A673 (cell line): ENCODE measurements at regions not wholly inside any gene's neighbourhood (a gene's known extent, or its start where the extent isn't known, plus 50 kb on each side); places are given as distances from the start of the nearest gene placed in this dataset.

Source experiments
- BruUV-seq: library from RNA; stranded (reverse); fragments of 400-500 nt; replicated peaks from 2 replicates; lab custom pipeline; 2021; lab: Mats Ljungman, UMichigan
- CTCF ChIA-PET: fragments of 300-600 bp; sonication (Branson Sonifier 250); formaldehyde crosslinking; loops from one replicate; lab custom pipeline; 2022; ENCODE audit warnings: antibody characterized with exemption; lab: Charles Lee
- POLR2A ChIA-PET: fragments of 300-600 bp; sonication (Branson Sonifier 250); formaldehyde crosslinking; loops from one replicate; lab custom pipeline; 2022; ENCODE audit warnings: antibody characterized with exemption; ENCODE audit not compliant: low non-redundant PET; lab: Charles Lee
- DNase-seq: peaks from one replicate; pipeline ENCODE4 v3.0.0-alpha.2; 2015; ENCODE audit warnings: low spot score
- H3K27ac ChIP-seq: fragments of 200-600 bp; sonication (generic); 2 replicates; pipeline ENCODE4 v1.5.1; 2016; ENCODE audit warnings: mixed run types, low read depth, mild to moderate bottlenecking, mixed read lengths, antibody characterized with exemption, low read length; ENCODE audit not compliant: poor library complexity, severe bottlenecking
- H3K27me3 ChIP-seq: fragments of 200-600 bp; sonication (generic); replicated peaks from 2 replicates; pipeline ENCODE4 v1.6.1; 2017; ENCODE audit warnings: mixed run types, low read depth, mild to moderate bottlenecking, mixed read lengths, antibody characterized with exemption, low read length; ENCODE audit not compliant: insufficient read depth, poor library complexity
- H3K36me3 ChIP-seq: fragments of 200-600 bp; sonication (generic); 2 replicates; pipeline ENCODE4 v1.6.1; 2016; ENCODE audit warnings: mixed run types, mild to moderate bottlenecking, mixed read lengths, antibody characterized with exemption, low read length; ENCODE audit not compliant: insufficient read depth, poor library complexity, severe bottlenecking
- H3K4me1 ChIP-seq: fragments of 200-600 bp; sonication (generic); 2 replicates; pipeline ENCODE4 v1.6.1; 2017; ENCODE audit warnings: mixed run types, mild to moderate bottlenecking, mixed read lengths, antibody characterized with exemption, low read length; ENCODE audit not compliant: insufficient read depth, poor library complexity, severe bottlenecking
- H3K4me3 ChIP-seq: fragments of 200-600 bp; sonication (generic); 2 replicates; pipeline ENCODE4 v1.5.1; 2016; ENCODE audit warnings: low read depth, mixed run types, mild to moderate bottlenecking, mixed read lengths, low read length; ENCODE audit not compliant: poor library complexity, severe bottlenecking
- H3K9me3 ChIP-seq: fragments of 200-600 bp; sonication (generic); 2 replicates; pipeline ENCODE4 v1.6.1; 2016; ENCODE audit warnings: mixed run types, low read depth, mild to moderate bottlenecking, mixed read lengths, antibody characterized with exemption, low read length; ENCODE audit not compliant: poor library complexity, severe bottlenecking
- EZH2 ChIP-seq: fragments of 200-600 bp; sonication (generic); IDR thresholded peaks from 2 replicates; pipeline ENCODE4 v1.6.1; 2017; ENCODE audit warnings: borderline replicate concordance, low read depth, mild to moderate bottlenecking, mixed read lengths, antibody characterized with exemption, low read length; ENCODE audit not compliant: poor library complexity, severe bottlenecking
- intact Hi-C: fragments of 100-400 bp; cut with micrococcal nuclease; formaldehyde crosslinking; loops from one replicate; pipeline ENCODE4 v1.10.0; 2022; ENCODE audit not compliant: unreplicated experiment
- TF ChIP-seq, protein P1 (sequence below): fragments of 300-800, 200-600 bp; sonication (generic); conservative IDR thresholded peaks from 2 replicates; pipeline ENCODE4 v1.5.1; 2017; ENCODE audit warnings: low read depth, mild to moderate bottlenecking, antibody characterized with exemption, low read length, moderate library complexity, mixed read lengths

DNA sequence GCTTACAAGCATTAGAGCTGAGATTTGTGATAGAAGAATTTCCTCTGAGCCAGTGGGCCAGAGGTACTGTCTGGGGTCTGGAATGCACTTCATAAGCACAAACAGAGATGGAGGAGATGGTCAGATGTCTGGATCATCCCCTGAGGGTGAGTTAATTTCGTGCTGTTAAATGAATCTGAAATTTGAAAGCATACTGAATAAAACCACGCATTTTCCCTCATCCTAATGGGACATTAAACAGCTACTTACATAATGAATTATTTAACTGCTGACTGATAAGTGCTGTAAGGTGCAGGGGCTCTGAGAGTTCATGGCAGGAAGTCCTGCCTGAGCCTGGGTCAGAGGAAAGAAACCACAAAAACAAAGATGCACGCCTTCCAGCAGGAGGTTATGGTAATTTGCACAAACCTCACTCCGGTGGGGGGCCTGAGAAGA, 136.3 kb upstream of the XYLT1 start:
- no TSS peak for BruUV-seq
- Histone ChIP-seq H3K4me1 (no peaks in the 10 kb centered on the region), H3K4me3 (no peak overlapping the region), H3K27ac (no peak overlapping the region), H3K36me3 (no peaks in the 10 kb centered on the region), H3K9me3 (peaks cover 3% of the 10 kb centered on the region), H3K27me3 (no peaks in the 10 kb centered on the region)
- intact Hi-C loops = no loop called here
- ChIA-PET CTCF (no interaction called here), POLR2A (no interaction called here)
- TF ChIP-seq, protein P1, sequence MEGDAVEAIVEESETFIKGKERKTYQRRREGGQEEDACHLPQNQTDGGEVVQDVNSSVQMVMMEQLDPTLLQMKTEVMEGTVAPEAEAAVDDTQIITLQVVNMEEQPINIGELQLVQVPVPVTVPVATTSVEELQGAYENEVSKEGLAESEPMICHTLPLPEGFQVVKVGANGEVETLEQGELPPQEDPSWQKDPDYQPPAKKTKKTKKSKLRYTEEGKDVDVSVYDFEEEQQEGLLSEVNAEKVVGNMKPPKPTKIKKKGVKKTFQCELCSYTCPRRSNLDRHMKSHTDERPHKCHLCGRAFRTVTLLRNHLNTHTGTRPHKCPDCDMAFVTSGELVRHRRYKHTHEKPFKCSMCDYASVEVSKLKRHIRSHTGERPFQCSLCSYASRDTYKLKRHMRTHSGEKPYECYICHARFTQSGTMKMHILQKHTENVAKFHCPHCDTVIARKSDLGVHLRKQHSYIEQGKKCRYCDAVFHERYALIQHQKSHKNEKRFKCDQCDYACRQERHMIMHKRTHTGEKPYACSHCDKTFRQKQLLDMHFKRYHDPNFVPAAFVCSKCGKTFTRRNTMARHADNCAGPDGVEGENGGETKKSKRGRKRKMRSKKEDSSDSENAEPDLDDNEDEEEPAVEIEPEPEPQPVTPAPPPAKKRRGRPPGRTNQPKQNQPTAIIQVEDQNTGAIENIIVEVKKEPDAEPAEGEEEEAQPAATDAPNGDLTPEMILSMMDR = no peak
- TF ChIP-seq EZH2 = no peak
- no peak for DNase-seq

DNA sequence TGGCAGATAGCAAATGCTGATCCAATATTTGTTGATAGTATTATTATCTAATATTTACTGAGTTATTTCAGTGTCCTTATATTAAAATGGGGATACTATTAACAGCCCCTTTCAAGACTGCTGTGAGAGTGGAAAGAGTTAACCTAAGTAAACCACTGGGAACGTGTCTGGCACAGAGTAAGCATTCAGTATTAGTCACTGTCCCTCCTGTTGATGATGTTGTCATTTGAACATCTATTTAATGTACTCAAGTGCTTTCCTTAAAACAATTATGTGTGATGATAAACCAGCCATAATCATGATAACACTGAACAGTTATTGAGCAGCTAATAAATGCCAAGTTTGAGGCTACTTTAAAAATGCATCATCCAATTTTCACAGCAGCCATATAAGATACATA, 135.7 kb upstream of the XYLT1 start:
- H3K36me3 ChIP-seq = no peaks in the 10 kb centered on the region
- H3K9me3 ChIP-seq = peaks cover 3% of the 10 kb centered on the region
- H3K4me1 ChIP-seq = no peaks in the 10 kb centered on the region
- H3K4me3 ChIP-seq = no peak overlapping the region
- no peak for DNase-seq
- BruUV-seq = no TSS peak
- no peak overlapping the region for H3K27ac ChIP-seq
- intact Hi-C loops = no loop called here
- ChIA-PET CTCF (no interaction called here), POLR2A (no interaction called here)
- TF ChIP-seq, protein P1 = no peak
- no peak for TF ChIP-seq EZH2
- H3K27me3 ChIP-seq = no peaks in the 10 kb centered on the region

DNA sequence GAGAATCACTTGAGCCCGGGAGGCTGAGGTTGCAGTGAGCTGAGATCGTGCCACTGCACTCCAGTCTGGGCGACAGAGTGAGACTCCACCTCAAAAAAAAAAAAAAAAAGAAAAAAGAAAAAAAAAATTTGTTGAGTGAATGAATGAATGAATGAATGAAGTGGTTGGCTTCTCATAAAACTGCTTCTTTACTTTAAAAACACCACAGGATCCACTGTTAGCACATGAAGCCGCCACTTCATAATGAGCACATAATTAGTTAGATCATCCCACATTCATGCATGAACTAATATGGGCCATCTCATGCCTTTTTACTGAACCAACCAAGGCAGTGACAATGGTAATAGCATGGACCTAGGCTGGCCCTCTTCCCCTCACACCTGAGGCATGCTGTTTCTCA, 135.0 kb upstream of the XYLT1 start:
- DNase-seq = no peak
- no peaks in the 10 kb centered on the region for H3K36me3 ChIP-seq
- no peaks in the 10 kb centered on the region for H3K27me3 ChIP-seq
- no peaks in the 10 kb centered on the region for H3K4me1 ChIP-seq
- no peak overlapping the region for H3K4me3 ChIP-seq
- TF ChIP-seq, protein P1 = no peak
- TF ChIP-seq EZH2 = no peak
- no peak overlapping the region for H3K27ac ChIP-seq
- intact Hi-C loops = no loop called here
- peaks cover 3% of the 10 kb centered on the region for H3K9me3 ChIP-seq
- CTCF ChIA-PET = no interaction called here
- no TSS peak for BruUV-seq
- POLR2A ChIA-PET = no interaction called here
